ENCODE measurements at regions not wholly inside any gene's neighbourhood (a gene's known extent, or its start where the extent isn't known, plus 50 kb on each side); places are given as distances from the start of the nearest gene placed in this dataset.
"Not testable (repeated sequence)": the region's sequence is repeated elsewhere in the genome, so short reads cannot be mapped to it uniquely, and the experiment has no call there.

GRCh38 chr4:138636781-138637180, 378.8 kb upstream of the NOCT start:
- no peak overlapping the region for H3K9ac ChIP-seq (ENCODE audit: insufficient read length)
- H3K36me3 ChIP-seq (ENCODE audit: insufficient read depth, low read length) = no peaks in the 10 kb centered on the region
- no peak overlapping the region for H3K27ac ChIP-seq
- no peak for TF ChIP-seq POLR2AphosphoS5 (IDR thresholded peaks at IDR 0.05; ENCODE audit: borderline replicate concordance, low read depth, low read length)
- no peak for TF ChIP-seq EZH2 (IDR thresholded peaks at IDR 0.05)
- TF ChIP-seq FOXP2 (optimal IDR thresholded peaks at IDR 0.05; ENCODE audit: control extremely low read depth, extremely low read length, insufficient read depth) = no peak
- H3K9me3 ChIP-seq (ENCODE audit: low read depth, low read length) = no peaks in the 10 kb centered on the region
- no peak overlapping the region for H3K4me3 ChIP-seq
- no peak for DNase-seq (ENCODE audit: low read depth, low spot score)

- no peak for TF ChIP-seq EZH2 (IDR thresholded peaks at IDR 0.05)
- TF ChIP-seq FOXP2 (optimal IDR thresholded peaks at IDR 0.05; ENCODE audit: control extremely low read depth, extremely low read length, insufficient read depth) = no peak
- TF ChIP-seq POLR2AphosphoS5 (IDR thresholded peaks at IDR 0.05; ENCODE audit: borderline replicate concordance, low read depth, low read length) = no peak
- H3K36me3 ChIP-seq (ENCODE audit: insufficient read depth, low read length) = no peaks in the 10 kb centered on the region
- no peak for DNase-seq (ENCODE audit: low read depth, low spot score)
- no peak overlapping the region for H3K4me3 ChIP-seq
- H3K9ac ChIP-seq (ENCODE audit: insufficient read length) = no peak overlapping the region
- no peak overlapping the region for H3K27ac ChIP-seq
- H3K9me3 ChIP-seq (ENCODE audit: low read depth, low read length) = no peaks in the 10 kb centered on the region
These were observed 380.7 kb upstream of the NOCT start for GRCh38 chr4:138634915-138635314.

GRCh38 chr4:138633580-138633904, 382.0 kb upstream of the NOCT start:
- TF ChIP-seq FOXP2 (optimal IDR thresholded peaks at IDR 0.05; ENCODE audit: control extremely low read depth, extremely low read length, insufficient read depth) = no peak
- TF ChIP-seq EZH2 (IDR thresholded peaks at IDR 0.05) = no peak
- no peak for TF ChIP-seq POLR2AphosphoS5 (IDR thresholded peaks at IDR 0.05; ENCODE audit: borderline replicate concordance, low read depth, low read length)
- Histone ChIP-seq H3K9ac (ENCODE audit: insufficient read length) (no peak overlapping the region), H3K9me3 (ENCODE audit: low read depth, low read length) (no peaks in the 10 kb centered on the region), H3K36me3 (ENCODE audit: insufficient read depth, low read length) (no peaks in the 10 kb centered on the region), H3K4me3 (no peak overlapping the region), H3K27ac (no peak overlapping the region)
- DNase-seq (ENCODE audit: low read depth, low spot score) = no peak

- Histone ChIP-seq H3K27ac (no peak overlapping the region), H3K36me3 (ENCODE audit: insufficient read depth, low read length) (no peaks in the 10 kb centered on the region), H3K9ac (ENCODE audit: insufficient read length) (no peak overlapping the region), H3K9me3 (ENCODE audit: low read depth, low read length) (no peaks in the 10 kb centered on the region), H3K4me3 (no peak overlapping the region)
- no peak for TF ChIP-seq FOXP2 (optimal IDR thresholded peaks at IDR 0.05; ENCODE audit: control extremely low read depth, extremely low read length, insufficient read depth)
- no peak for TF ChIP-seq POLR2AphosphoS5 (IDR thresholded peaks at IDR 0.05; ENCODE audit: borderline replicate concordance, low read depth, low read length)
- TF ChIP-seq EZH2 (IDR thresholded peaks at IDR 0.05) = no peak
- no peak for DNase-seq (ENCODE audit: low read depth, low spot score)
These were observed 382.6 kb upstream of the NOCT start for GRCh38 chr4:138632856-138633579.

- H3K27ac ChIP-seq = no peak overlapping the region
- no peak for TF ChIP-seq FOXP2 (optimal IDR thresholded peaks at IDR 0.05; ENCODE audit: control extremely low read depth, extremely low read length, insufficient read depth)
- TF ChIP-seq EZH2 (IDR thresholded peaks at IDR 0.05) = no peak
- no peak for TF ChIP-seq POLR2AphosphoS5 (IDR thresholded peaks at IDR 0.05; ENCODE audit: borderline replicate concordance, low read depth, low read length)
- H3K36me3 ChIP-seq (ENCODE audit: insufficient read depth, low read length) = no peaks in the 10 kb centered on the region
- no peak for DNase-seq (ENCODE audit: low read depth, low spot score)
- no peaks in the 10 kb centered on the region for H3K9me3 ChIP-seq (ENCODE audit: low read depth, low read length)
- no peak overlapping the region for H3K9ac ChIP-seq (ENCODE audit: insufficient read length)
- H3K4me3 ChIP-seq = no peak overlapping the region
These were observed 384.9 kb upstream of the NOCT start for GRCh38 chr4:138630666-138631065.

- H3K9me3 ChIP-seq (ENCODE audit: low read depth, low read length) = no peaks in the 10 kb centered on the region
- H3K36me3 ChIP-seq (ENCODE audit: insufficient read depth, low read length) = no peaks in the 10 kb centered on the region
- H3K4me3 ChIP-seq = no peak overlapping the region
- no peak for DNase-seq (ENCODE audit: low read depth, low spot score)
- TF ChIP-seq POLR2AphosphoS5 (IDR thresholded peaks at IDR 0.05; ENCODE audit: borderline replicate concordance, low read depth, low read length) (no peak), FOXP2 (optimal IDR thresholded peaks at IDR 0.05; ENCODE audit: control extremely low read depth, extremely low read length, insufficient read depth) (no peak), EZH2 (IDR thresholded peaks at IDR 0.05) (no peak)
- H3K9ac ChIP-seq (ENCODE audit: insufficient read length) = no peak overlapping the region
- no peak overlapping the region for H3K27ac ChIP-seq
These were observed 385.9 kb upstream of the NOCT start for GRCh38 chr4:138629669-138630068.

- no peak overlapping the region for H3K4me3 ChIP-seq
- H3K27ac ChIP-seq = no peak overlapping the region
- no peak for DNase-seq (ENCODE audit: low read depth, low spot score)
- TF ChIP-seq EZH2 (IDR thresholded peaks at IDR 0.05) = no peak
- TF ChIP-seq FOXP2 (optimal IDR thresholded peaks at IDR 0.05; ENCODE audit: control extremely low read depth, extremely low read length, insufficient read depth) = no peak
- no peak for TF ChIP-seq POLR2AphosphoS5 (IDR thresholded peaks at IDR 0.05; ENCODE audit: borderline replicate concordance, low read depth, low read length)
- H3K9ac ChIP-seq (ENCODE audit: insufficient read length) = no peak overlapping the region
- H3K36me3 ChIP-seq (ENCODE audit: insufficient read depth, low read length) = no peaks in the 10 kb centered on the region
- no peaks in the 10 kb centered on the region for H3K9me3 ChIP-seq (ENCODE audit: low read depth, low read length)
These were observed 384.9 kb upstream of the SLC7A11 start for GRCh38 chr4:138627096-138627495.

- H3K27ac ChIP-seq; H3K9ac ChIP-seq (ENCODE audit: insufficient read length); H3K9me3 ChIP-seq (ENCODE audit: low read depth, low read length); H3K36me3 ChIP-seq (ENCODE audit: insufficient read depth, low read length); H3K4me3 ChIP-seq; DNase-seq (ENCODE audit: low read depth, low spot score): not testable (repeated sequence)
These were observed 380.2 kb upstream of the SLC7A11 start for GRCh38 chr4:138622362-138622761.

- no peak for DNase-seq (ENCODE audit: low read depth, low spot score)
These were observed 374.6 kb upstream of the SLC7A11 start for GRCh38 chr4:138616775-138617174.

More at GRCh38 chr4:138616775-138617174, 374.6 kb upstream of the SLC7A11 start:
- no peak for TF ChIP-seq EZH2 (IDR thresholded peaks at IDR 0.05)
- Histone ChIP-seq H3K27ac (no peak overlapping the region), H3K36me3 (ENCODE audit: insufficient read depth, low read length) (no peaks in the 10 kb centered on the region), H3K9me3 (ENCODE audit: low read depth, low read length) (no peaks in the 10 kb centered on the region), H3K9ac (ENCODE audit: insufficient read length) (no peak overlapping the region), H3K4me3 (no peak overlapping the region)
